NCI-H82 treated with DMSO at 0.1 percent for 48 hours (cell line): ENCODE measurements at regions not wholly inside any gene's neighbourhood (a gene's known extent, or its start where the extent isn't known, plus 50 kb on each side); places are given as distances from the start of the nearest gene placed in this dataset.
"Not testable (repeated sequence)": the region's sequence is repeated elsewhere in the genome, so short reads cannot be mapped to it uniquely, and the experiment has no call there.

Experiments
- DNase-seq: peaks from one replicate; lab custom pipeline; 2025; ENCODE audit not compliant: unreplicated experiment; lab: John Stamatoyannopoulos, UW

GRCh38 chr2:175832866-175833265, 169.2 kb downstream of the LNPK start:
- DNase-seq: no peak

DNA sequence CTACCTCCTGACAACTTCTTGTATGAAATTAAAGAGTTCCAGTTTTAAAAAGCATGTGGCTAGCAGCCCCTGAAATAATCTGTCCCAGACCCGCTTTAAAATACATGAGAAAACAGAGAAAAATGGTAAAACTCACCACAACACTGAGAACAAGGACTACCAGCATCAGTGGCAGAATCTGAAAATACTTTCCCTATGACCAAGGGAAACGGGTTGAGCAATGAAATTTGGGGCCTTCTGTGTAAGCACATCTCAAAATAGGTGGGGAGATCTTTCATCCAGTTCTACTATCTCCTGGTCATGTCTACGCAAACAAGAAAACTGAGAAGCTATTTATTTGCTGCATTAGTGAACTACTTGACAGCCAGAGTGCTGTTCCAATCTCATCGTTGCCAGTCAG, 172.3 kb downstream of the LNPK start:
- DNase-seq: no peak

- no peak for DNase-seq
Observed at GRCh38 chr2:175827856-175828255, 174.2 kb downstream of the LNPK start.

- DNase-seq: no peak
Observed at GRCh38 chr2:175824243-175824642, 177.8 kb downstream of the LNPK start.

DNA sequence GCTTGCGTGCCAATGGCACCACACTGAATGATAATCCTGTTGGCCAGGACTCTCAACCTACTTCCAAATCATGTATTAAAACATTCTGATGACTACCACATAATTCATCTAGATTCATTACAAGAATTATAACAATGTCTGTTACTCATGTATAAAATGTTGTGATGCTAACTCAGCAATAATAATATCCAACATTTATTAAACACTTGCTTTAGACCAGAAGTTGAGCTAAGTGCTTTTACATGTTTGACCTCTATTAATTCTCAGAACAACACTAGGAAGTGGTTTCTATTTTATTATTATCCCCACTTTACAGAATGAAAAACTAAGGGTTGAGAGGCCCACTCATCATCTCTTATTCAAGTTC, 178.4 kb downstream of the LNPK start:
- no peak for DNase-seq

DNA sequence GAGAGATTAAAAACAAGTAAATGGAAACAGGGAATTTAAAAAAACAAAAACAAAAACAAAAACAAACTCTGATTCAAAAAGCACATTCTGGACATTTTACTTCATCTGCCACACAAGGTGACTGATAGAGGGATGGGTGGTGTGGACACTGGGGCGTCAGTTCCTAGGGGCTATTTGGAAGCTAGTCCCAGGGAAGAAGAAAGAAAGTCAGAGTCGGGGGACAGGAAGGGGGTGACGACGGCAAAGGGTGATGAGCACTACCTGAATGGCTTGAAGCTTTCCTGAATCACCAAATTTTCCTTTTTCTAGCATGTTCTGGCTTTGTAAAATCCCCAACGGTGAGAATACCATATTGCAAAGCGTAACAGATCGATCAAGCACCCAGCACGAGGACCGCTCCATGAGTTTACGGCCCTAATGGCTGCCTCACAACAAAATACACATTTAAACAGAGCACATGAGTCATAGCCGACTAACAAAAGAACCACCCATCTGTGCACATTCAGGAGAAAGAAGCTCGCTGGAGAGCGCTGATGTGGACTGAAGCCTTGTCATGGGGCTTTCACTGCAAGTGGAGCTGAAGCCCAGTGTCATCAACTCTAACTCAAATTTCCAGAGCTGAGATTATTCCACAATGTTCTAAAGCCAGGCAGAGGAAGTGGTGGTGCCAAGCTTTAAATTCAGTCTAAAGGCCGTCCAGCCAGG, 178.9 kb downstream of the LNPK start:
- DNase-seq: no peak

- DNase-seq: no peak
Observed at GRCh38 chr2:175817221-175817620, 184.8 kb downstream of the LNPK start.

GRCh38 chr2:175815537-175815936, 186.5 kb downstream of the LNPK start:
- DNase-seq: no peak

- no peak for DNase-seq
Observed at GRCh38 chr2:175811971-175812370, 190.1 kb downstream of the LNPK start.

GRCh38 chr2:175808858-175809257, 193.2 kb downstream of the LNPK start:
- DNase-seq: no peak

GRCh38 chr2:175808078-175808477, 194.0 kb downstream of the LNPK start:
- no peak for DNase-seq

GRCh38 chr2:175807031-175807873, 194.8 kb downstream of the LNPK start:
- DNase-seq: no peak

- DNase-seq: no peak
Observed at GRCh38 chr2:175806570-175806969, 195.5 kb downstream of the LNPK start.

DNA sequence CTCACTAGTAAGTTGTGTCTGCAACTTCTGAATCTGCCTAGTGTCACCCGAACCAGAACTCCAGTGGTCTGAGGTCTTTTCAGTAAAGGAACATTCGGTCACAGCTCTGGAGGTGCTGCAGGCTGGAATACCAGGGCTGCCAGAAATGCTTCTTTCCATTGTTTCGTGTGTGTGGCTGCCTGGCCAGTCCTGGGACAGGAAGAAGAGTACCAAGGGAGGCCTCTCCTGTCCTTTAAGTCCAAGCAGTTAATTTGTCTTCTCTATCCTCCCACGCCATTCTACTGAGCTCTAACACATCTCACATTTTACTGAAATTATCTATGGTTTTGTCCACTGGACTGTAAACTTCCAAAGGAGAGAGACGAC, 196.0 kb downstream of the LNPK start:
- DNase-seq: no peak

DNA sequence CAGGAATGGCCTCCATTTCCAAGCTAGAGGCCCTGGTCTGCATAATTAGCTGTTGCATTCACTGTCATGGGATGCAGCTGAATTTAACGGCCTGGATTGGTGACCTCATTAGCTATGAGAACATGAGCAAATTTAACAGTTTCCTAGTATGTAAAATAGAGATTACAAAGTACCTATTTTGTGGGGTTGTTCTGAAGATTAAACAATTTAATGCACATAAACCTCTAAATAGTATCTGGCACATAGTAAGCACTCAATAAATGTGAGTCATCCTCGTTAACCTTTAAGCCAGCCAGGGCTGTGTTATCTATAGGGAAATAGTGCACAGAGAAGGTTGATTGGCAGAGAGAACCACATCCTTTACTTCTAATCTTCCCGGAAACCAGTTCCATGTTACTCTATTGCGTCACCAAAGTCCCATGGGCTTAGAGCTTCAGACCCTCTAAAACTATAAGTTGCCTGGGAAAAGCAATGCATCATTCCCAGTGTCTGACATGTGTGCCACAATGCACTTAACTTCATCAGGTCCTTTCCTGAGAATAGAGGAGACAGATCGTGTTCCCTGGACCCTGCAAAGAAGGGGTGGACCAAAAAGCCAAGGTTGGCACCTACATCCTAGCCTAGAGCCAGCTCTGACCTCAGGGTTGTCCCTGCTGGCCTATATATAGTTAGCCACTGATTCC, 196.5 kb downstream of the LNPK start:
- no peak for DNase-seq

GRCh38 chr2:175804122-175804521, 197.9 kb downstream of the LNPK start:
- no peak for DNase-seq

DNA sequence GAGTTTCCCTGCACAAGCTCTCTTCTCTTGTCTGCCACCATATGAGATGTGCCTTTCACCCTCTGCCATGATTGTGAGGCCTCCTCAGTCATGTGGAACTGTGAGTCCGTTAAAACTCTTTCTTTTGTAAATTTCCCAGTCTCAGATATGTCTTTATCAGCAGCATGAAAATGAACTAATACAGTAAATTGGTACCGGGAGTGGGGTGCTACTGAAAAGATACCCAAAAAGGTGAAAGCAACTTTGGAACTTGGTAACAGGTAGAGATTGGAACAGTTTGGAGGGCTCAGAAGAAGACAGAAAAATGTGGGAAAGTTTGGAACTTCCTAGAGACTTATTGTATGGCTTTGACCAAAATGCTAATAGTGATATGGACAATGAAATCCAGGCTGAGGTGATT, 205.6 kb downstream of the LNPK start:
- DNase-seq: not testable (repeated sequence)

DNA sequence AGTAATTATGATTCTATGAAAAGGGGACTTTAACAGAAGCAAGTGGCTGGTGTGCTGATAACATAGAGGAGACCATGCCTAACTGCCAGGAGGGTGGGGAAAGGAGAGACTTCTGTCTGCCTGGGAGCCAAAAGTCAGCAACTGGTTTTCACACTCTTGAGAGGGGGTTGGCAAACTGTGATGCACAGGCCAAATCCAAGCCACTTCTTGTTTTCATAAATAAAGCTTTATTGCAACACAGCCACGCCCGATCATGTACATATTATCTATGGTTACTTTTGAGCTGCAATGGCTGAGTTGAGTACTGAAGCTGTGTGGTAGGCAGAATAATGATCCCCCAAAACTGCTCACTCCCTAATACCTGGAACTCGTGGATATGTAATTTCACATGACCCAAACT, 208.4 kb downstream of the LNPK start:
- DNase-seq: no peak

DNA sequence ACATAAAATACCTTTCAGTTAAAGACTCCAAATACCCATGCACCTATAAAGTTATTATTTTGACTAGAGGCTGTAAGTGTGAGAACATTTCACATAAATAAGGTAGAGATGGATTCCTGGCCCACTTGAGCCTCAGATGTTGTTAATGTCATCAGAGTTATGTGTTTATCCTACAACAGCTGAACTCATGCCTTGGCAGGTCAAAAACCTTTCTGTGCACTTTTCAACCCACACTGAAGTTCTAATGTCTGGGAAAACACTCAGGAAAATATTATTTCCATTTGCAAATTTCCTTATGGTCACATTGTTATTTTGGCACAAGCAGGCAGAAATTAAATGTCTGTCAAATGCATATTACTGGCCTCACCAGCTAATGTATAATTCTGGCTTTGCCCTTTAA, 209.2 kb downstream of the LNPK start:
- DNase-seq: no peak

- no peak for DNase-seq
Observed at GRCh38 chr2:175792199-175792598, 209.9 kb downstream of the LNPK start.

DNA sequence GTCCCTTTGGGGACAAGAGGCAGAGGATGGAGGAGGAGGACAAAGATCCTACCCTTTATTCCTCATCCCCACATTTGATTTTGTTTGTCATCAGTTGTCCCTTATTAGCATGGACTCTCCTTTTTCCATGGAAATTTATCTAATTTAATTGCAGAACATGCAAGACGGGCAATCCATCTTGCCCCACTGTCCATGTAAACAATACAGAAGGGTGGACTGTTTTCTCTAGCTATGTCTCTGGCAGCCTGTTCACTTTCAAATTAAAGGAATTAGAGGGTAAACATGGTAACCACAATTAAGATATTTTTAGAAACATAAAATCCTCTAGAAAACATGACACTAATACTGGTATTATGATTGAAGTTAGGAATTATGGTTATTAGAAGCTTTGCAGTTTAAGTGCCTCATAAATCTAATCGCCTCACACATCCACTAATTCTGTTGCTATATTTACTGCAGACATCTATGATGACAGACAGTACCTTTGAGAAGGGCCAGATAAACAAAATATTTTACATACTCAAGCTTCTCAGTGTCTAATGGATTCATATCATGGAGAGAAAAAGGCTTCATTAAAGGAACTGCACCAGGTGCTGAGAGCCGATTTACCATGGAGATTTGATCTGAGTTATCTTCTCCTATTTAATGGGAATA, 215.5 kb downstream of the LNPK start:
- peak; percentile 40 for DNase-seq

DNA sequence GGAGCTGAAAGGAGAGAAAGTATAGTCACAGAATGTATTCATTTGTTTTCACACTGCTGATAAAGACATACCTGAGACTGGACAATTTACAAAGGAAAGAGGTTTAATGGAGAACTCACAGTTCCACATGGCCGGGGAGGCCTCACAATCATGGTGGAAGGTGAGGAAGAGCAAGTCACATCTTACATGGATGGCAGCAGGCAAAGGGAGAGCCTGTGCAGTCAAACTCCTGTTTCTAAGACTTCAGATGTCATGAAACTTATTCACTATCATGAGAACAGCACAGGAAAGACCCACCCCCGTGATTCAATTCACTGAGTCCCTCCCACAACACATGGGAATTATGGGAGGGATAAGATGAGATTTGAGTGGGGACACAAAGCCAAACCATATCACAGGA, 224.7 kb downstream of the LNPK start:
- DNase-seq: not testable (repeated sequence)
